ENCODE measurements at regions not wholly inside any gene's neighbourhood (a gene's known extent, or its start where the extent isn't known, plus 50 kb on each side); places are given as distances from the start of the nearest gene placed in this dataset.
"Not testable (repeated sequence)": the region's sequence is repeated elsewhere in the genome, so short reads cannot be mapped to it uniquely, and the experiment has no call there.

DNA sequence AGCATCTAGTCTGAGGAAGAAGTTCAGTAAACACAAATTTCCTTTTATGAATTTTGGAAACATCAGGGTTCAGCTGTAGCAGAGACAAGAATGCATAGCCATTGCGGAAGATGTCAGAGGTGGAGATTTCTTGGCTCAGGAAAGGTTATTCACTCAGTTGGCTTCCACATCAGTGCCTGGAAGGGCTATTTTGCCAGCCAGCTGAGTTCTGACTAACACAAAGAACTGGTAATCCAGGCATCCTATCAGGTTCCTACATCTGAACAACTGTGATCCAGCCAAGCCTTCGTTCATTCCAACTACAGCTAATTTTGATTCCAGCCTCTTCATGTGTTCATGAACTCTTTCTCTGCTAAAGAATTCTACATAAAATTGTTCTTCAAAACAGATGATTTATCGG is 965.6 kb downstream of the XPNPEP1 start:
- H3K27me3 ChIP-seq (ENCODE audit: control insufficient read depth in 4 of 4, insufficient read depth in 4 of 4, low read length in 3 of 4): no peaks in the 10 kb centered on the region
- no peak overlapping the region for H3K27ac ChIP-seq (ENCODE audit: low read depth in 1 of 2, low read length in 2 of 2)
- no peak overlapping the region for H3K4me3 ChIP-seq (ENCODE audit: low read depth in 1 of 3, low read length in 3 of 3)
- WGBS: 78% methylated on average over 3 of the region's 3 CpGs
- TF ChIP-seq NR2F2 (IDR thresholded peaks at IDR 0.05): peak; percentile 48
- TF ChIP-seq RXRA (IDR thresholded peaks at IDR 0.05): no peak
- H3K36me3 ChIP-seq (ENCODE audit: control insufficient read depth in 4 of 4, insufficient read depth in 3 of 4, low read depth in 1 of 4, low read length in 3 of 4): no peaks in the 10 kb centered on the region
- H3K4me1 ChIP-seq (ENCODE audit: control insufficient read depth in 4 of 4, insufficient read depth in 4 of 4, low read length in 3 of 4): no peaks in the 10 kb centered on the region
- no peak for DNase-seq (ENCODE audit: low spot score)
- H3K9ac ChIP-seq (ENCODE audit: low read depth in 1 of 2, low read length in 2 of 2): no peak overlapping the region
- no peaks in the 10 kb centered on the region for H3K9me3 ChIP-seq (ENCODE audit: control insufficient read depth in 4 of 4, low read length in 3 of 4)

- H3K4me3 ChIP-seq (ENCODE audit: low read depth in 1 of 3, low read length in 3 of 3): no peak overlapping the region
- H3K9ac ChIP-seq (ENCODE audit: low read depth in 1 of 2, low read length in 2 of 2): no peak overlapping the region
- H3K27ac ChIP-seq (ENCODE audit: low read depth in 1 of 2, low read length in 2 of 2): no peak overlapping the region
- no peaks in the 10 kb centered on the region for H3K36me3 ChIP-seq (ENCODE audit: control insufficient read depth in 4 of 4, insufficient read depth in 3 of 4, low read depth in 1 of 4, low read length in 3 of 4)
- 92% methylated on average over 1 of the region's 1 CpG for WGBS
- no peaks in the 10 kb centered on the region for H3K4me1 ChIP-seq (ENCODE audit: control insufficient read depth in 4 of 4, insufficient read depth in 4 of 4, low read length in 3 of 4)
- DNase-seq (ENCODE audit: low spot score): no peak
- TF ChIP-seq HNF4G (IDR thresholded peaks at IDR 0.05): no peak
- TF ChIP-seq JUND (IDR thresholded peaks at IDR 0.05): no peak
- TF ChIP-seq, protein P1, sequence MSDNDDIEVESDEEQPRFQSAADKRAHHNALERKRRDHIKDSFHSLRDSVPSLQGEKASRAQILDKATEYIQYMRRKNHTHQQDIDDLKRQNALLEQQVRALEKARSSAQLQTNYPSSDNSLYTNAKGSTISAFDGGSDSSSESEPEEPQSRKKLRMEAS (IDR thresholded peaks at IDR 0.05): no peak
- TF ChIP-seq SP1 (IDR thresholded peaks at IDR 0.05): no peak
- no peak for TF ChIP-seq FOXA1 (IDR thresholded peaks at IDR 0.05)
- TF ChIP-seq GABPA (IDR thresholded peaks at IDR 0.05 in 1 of 2, conservative IDR thresholded peaks at IDR 0.05 in 1 of 2): no peak
- no peak for TF ChIP-seq RXRA (IDR thresholded peaks at IDR 0.05)
- TF ChIP-seq HNF4A (conservative IDR thresholded peaks at IDR 0.05): no peak
- no peak for TF ChIP-seq FOXA2 (IDR thresholded peaks at IDR 0.05)
- no peak for TF ChIP-seq RAD21 (IDR thresholded peaks at IDR 0.05)
- TF ChIP-seq, protein P2, sequence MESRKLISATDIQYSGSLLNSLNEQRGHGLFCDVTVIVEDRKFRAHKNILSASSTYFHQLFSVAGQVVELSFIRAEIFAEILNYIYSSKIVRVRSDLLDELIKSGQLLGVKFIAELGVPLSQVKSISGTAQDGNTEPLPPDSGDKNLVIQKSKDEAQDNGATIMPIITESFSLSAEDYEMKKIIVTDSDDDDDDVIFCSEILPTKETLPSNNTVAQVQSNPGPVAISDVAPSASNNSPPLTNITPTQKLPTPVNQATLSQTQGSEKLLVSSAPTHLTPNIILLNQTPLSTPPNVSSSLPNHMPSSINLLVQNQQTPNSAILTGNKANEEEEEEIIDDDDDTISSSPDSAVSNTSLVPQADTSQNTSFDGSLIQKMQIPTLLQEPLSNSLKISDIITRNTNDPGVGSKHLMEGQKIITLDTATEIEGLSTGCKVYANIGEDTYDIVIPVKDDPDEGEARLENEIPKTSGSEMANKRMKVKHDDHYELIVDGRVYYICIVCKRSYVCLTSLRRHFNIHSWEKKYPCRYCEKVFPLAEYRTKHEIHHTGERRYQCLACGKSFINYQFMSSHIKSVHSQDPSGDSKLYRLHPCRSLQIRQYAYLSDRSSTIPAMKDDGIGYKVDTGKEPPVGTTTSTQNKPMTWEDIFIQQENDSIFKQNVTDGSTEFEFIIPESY (IDR thresholded peaks at IDR 0.05): no peak
- no peak for TF ChIP-seq NR2F2 (IDR thresholded peaks at IDR 0.05)
- TF ChIP-seq, protein P3, sequence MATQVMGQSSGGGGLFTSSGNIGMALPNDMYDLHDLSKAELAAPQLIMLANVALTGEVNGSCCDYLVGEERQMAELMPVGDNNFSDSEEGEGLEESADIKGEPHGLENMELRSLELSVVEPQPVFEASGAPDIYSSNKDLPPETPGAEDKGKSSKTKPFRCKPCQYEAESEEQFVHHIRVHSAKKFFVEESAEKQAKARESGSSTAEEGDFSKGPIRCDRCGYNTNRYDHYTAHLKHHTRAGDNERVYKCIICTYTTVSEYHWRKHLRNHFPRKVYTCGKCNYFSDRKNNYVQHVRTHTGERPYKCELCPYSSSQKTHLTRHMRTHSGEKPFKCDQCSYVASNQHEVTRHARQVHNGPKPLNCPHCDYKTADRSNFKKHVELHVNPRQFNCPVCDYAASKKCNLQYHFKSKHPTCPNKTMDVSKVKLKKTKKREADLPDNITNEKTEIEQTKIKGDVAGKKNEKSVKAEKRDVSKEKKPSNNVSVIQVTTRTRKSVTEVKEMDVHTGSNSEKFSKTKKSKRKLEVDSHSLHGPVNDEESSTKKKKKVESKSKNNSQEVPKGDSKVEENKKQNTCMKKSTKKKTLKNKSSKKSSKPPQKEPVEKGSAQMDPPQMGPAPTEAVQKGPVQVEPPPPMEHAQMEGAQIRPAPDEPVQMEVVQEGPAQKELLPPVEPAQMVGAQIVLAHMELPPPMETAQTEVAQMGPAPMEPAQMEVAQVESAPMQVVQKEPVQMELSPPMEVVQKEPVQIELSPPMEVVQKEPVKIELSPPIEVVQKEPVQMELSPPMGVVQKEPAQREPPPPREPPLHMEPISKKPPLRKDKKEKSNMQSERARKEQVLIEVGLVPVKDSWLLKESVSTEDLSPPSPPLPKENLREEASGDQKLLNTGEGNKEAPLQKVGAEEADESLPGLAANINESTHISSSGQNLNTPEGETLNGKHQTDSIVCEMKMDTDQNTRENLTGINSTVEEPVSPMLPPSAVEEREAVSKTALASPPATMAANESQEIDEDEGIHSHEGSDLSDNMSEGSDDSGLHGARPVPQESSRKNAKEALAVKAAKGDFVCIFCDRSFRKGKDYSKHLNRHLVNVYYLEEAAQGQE (IDR thresholded peaks at IDR 0.05): no peak
- no peak for TF ChIP-seq YY1 (IDR thresholded peaks at IDR 0.05)
- no peak for TF ChIP-seq CTCF (IDR thresholded peaks at IDR 0.05; ENCODE audit: low read depth, low read length, missing input control)
- no peak for TF ChIP-seq EGR1 (IDR thresholded peaks at IDR 0.05; ENCODE audit: low read depth in 2 of 2)
- no peak for TF ChIP-seq ATF3 (IDR thresholded peaks at IDR 0.05)
- no peak for TF ChIP-seq TAF1 (conservative IDR thresholded peaks at IDR 0.05)
- no peaks in the 10 kb centered on the region for H3K27me3 ChIP-seq (ENCODE audit: control insufficient read depth in 4 of 4, insufficient read depth in 4 of 4, low read length in 3 of 4)
- H3K9me3 ChIP-seq (ENCODE audit: control insufficient read depth in 4 of 4, low read length in 3 of 4): no peaks in the 10 kb centered on the region
These were observed 967.2 kb downstream of the XPNPEP1 start for GRCh38 chr10:108956149-108956548.

- not testable (repeated sequence) for H3K4me3 ChIP-seq (ENCODE audit: low read depth in 1 of 3, low read length in 3 of 3); H3K27ac ChIP-seq (ENCODE audit: low read depth in 1 of 2, low read length in 2 of 2); H3K36me3 ChIP-seq (ENCODE audit: control insufficient read depth in 4 of 4, insufficient read depth in 3 of 4, low read depth in 1 of 4, low read length in 3 of 4); H3K27me3 ChIP-seq (ENCODE audit: control insufficient read depth in 4 of 4, insufficient read depth in 4 of 4, low read length in 3 of 4); DNase-seq (ENCODE audit: low spot score); H3K9ac ChIP-seq (ENCODE audit: low read depth in 1 of 2, low read length in 2 of 2); H3K4me1 ChIP-seq (ENCODE audit: control insufficient read depth in 4 of 4, insufficient read depth in 4 of 4, low read length in 3 of 4)
- H3K9me3 ChIP-seq (ENCODE audit: control insufficient read depth in 4 of 4, low read length in 3 of 4): peaks cover 0 to 11% (median 1%) of the 10 kb centered on the region in 4 donors
These were observed 1003.3 kb downstream of the XPNPEP1 start for GRCh38 chr10:108920029-108920428.

All from liver (tissue), 8 donors.